H4 (cell line): ENCODE measurements at regions not wholly inside any gene's neighbourhood (a gene's known extent, or its start where the extent isn't known, plus 50 kb on each side); places are given as distances from the start of the nearest gene placed in this dataset.

Experiments
- DNase-seq: peaks from one replicate; pipeline ENCODE4 v3.0.0-alpha.2; 2015; ENCODE audit warnings: low spot score

GRCh38 chr5:167810573-167810972 is 480.9 kb upstream of the WWC1 start:
- no peak for DNase-seq

DNA sequence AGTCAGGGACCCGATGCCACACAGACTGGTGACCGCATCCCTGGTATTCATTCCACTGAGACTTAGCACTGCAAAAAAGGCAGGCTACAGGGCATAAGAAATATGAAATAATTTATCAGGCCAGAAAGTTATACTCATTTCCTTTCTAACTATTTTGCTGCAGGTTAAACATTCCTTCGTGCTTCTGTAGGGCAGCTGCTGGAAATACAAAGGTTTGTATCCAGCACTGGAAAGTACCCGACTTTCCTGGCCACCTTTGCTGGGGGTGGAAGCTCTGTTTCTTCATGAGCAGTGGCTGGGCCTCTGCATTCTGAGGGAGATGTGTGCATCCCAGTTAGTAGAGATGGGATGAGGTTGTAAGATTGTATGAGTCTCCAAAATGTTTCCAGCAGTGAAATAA is 478.6 kb upstream of the WWC1 start:
- DNase-seq = no peak

GRCh38 chr5:167813389-167813788 is 478.1 kb upstream of the WWC1 start:
- DNase-seq = no peak

DNA sequence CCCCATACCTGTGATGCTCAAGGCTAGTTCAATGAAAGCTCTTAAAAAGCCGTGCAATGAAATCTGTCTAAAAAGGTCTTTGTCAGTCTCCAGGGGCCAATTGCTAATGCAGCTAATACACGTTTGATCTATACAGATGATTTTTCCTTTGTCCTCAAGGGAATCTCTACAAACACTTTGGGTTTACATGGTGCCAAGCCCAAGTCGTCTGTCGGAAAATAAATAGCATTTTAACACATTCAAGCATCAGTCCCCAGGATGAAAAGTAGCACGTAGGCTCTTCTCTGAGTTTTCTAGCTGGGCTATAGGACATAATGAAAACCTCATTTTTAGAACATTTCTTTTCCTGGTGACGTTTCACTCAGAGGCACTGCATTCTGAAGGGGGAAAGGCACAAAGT is 477.4 kb upstream of the WWC1 start:
- DNase-seq = no peak

DNA sequence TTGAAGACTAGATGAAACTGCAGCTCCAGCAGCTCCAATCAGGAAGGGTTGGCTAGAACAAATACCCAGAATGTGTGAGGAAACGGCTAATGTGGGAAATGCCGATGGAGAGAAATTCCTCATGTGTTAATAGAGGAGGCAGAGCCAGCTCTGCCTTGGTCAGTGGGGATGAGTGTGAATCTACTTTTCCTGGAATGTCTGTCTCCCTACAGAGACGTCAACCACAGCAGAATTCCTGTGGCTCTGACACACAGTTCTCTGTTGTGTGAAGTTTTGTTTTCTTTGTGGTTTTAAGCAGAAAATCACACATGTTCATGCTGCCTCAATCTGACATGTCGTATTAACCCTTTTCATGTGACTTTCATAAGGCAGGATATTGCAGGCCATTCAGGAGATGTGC is 476.6 kb upstream of the WWC1 start:
- DNase-seq = peak; percentile 93

- DNase-seq = peak; percentile 17
These were observed 475.1 kb upstream of the WWC1 start for GRCh38 chr5:167816354-167816753.

- no peak for DNase-seq
These were observed 474.6 kb upstream of the WWC1 start for GRCh38 chr5:167816864-167817263.

GRCh38 chr5:167819406-167819805 is 472.0 kb upstream of the WWC1 start:
- no peak for DNase-seq

- DNase-seq = no peak
These were observed 471.1 kb upstream of the WWC1 start for GRCh38 chr5:167820101-167820990.

DNA sequence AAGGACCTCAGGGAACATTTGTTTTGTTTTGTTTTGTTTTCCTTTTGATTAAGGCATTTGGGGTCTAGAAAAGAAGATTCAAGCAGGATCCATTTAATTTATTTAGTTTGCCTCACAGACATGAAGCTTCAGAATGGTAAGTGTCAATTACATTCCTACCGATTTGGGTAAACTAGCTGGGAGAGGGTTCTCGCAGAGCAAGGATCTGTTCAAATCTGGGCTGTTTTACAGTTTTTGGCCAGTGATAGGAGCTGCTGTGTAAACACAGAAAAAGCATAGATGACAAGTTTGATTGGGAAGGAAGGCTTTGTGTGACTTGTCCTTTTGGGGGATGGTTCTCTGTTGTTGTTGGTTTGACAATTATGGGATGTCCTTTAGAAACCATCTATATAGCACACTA is 470.3 kb upstream of the WWC1 start:
- no peak for DNase-seq

DNA sequence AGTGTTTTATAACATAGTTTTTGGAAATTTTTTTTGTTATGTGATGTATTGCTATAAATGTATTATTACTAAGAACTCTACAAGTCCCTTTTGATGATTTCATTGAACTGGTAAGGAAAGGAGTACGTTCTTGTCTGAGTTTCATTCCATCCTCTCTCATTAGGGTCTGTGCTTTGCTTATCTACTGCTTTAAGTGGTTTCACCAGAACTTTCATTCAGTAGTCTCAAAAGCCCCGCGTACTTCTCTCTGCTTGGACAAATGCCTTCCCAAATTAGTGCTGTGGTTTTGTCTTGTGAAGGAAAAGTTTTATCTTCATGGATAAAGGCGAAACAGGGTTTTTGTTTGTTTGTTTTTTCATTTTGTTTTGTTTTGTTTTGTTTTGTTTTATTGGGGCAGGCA is 469.8 kb upstream of the WWC1 start:
- DNase-seq = no peak

DNA sequence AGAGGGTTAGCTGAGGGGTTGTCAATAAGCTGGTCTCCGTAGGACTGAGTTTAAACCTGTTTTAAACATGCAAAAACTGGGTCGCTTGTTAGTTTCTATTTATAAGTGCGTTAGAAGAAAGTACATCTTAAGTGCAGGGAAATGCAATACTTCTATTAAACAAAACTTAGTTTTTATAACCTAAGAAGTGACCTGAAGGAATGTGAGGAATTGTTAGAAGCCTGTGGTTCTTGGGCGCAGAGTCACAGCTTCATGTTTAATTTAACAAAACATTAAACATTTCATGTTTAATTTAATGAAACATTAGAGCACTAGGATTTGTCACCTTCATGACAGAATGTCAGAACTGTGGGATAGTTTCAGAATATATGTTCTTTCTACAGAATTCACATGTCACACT is 469.2 kb upstream of the WWC1 start:
- no peak for DNase-seq

DNA sequence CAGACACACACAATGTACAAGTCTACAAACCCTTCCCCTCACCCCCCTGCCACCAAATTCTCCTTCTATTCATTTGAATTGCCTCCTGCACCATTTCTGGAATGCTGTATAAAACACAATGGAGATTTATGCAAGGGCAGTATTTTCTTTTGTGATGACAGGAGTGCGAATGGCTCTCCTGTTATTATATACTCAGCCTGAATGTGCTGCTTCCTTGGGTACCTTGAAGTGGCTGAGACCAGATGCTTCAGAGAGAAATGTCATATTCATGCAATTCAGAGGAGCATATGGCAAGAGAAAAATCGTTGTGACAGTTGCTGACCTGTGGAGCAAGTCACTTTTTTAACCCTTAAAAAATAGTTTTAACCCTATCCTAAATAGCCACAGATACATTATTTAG is 468.0 kb upstream of the WWC1 start:
- no peak for DNase-seq

DNA sequence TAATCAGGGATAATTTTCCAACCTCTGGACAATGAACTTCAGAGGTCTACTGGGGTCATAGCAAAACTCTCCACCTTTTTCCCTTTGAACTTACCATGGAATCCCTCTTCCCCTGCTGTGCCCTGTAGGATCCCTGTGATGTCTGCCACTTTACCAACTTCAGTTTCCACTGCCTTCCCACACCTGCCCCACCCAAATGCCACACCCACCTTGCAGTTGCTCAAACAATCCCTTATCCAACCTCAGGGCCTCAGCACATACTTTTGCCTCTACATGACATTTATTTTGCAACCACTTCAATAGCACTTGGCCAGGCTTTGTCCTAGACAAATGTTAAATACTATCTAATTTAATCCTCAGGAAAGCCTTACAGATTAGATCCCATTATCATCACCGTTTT is 463.7 kb upstream of the WWC1 start:
- no peak for DNase-seq

- DNase-seq = no peak
These were observed 459.5 kb upstream of the WWC1 start for GRCh38 chr5:167831754-167832504.

- DNase-seq = no peak
These were observed 458.8 kb upstream of the WWC1 start for GRCh38 chr5:167832609-167833008.

GRCh38 chr5:167833456-167833855 is 458.0 kb upstream of the WWC1 start:
- no peak for DNase-seq

DNA sequence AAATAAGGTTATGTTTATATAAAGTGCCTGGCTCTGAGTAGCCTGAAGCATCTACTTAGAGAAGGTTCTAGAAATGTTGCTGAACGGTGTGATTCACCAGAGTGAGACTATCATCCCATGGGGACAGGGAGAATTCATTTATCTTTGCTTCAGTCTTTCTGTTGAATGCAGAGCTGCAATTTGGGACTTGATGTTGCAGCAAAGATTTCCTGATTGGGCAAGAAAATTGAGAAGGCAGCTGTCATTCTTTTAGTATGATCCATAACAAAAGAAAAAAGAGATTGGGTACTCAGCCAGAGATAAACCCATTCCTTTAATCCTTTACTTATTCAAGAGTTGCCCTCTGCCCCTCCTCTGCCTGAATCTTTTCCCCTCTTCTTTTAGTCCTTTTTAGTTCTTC is 456.3 kb upstream of the WWC1 start:
- no peak for DNase-seq

DNA sequence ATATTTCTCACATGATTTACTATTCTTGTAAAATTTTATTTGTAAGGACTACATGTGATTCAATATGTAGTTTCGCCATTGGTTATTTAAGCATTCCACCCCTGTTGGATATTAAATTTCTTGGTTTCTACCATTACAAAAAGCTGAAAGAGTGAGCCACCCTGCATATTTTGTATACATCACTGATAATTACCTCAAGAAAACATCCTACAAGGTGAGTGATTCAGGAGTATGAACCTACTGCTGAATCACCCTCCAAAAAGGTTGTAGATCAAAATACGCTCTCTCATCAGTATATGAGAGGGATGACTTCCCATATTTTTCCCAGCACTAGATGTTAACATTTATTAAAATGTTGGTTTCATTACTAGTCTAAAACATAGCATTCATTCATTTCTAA is 454.3 kb upstream of the WWC1 start:
- no peak for DNase-seq

- DNase-seq = no peak
These were observed 452.4 kb upstream of the WWC1 start for GRCh38 chr5:167839065-167839464.

DNA sequence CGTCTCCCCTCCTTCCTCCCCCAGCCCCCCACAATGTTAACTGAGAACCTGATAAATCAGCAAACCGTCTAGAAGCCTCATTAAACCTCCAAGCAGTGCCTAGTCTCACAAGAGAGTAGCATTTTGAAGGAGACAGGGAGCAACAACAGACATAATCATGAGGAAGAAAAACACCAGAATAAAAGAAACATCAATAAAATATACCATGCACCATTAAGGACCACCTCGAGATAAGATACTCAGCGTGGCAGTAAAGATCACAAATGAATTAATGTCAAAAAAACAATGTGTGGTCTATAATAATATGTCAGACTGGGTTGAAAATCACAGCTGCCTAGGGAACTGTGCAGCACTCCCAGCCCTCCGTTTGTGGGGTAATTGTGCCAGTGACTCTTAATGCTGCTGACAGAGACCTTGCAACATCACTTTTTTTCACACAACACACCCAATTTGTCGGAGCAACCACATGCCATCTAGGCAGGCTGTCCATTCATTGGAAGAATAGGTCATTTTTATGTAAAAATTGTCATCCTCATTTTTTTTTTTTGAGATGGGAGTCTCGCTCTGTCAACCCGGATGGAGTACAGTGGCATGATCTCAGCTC is 450.8 kb upstream of the WWC1 start:
- no peak for DNase-seq

GRCh38 chr5:167843881-167844572 is 447.4 kb upstream of the WWC1 start:
- DNase-seq = no peak
